ENCODE measurements at regions not wholly inside any gene's neighbourhood (a gene's known extent, or its start where the extent isn't known, plus 50 kb on each side); places are given as distances from the start of the nearest gene placed in this dataset.

GRCh38 chr13:103288114-103288513, 221.9 kb upstream of the SLC10A2 start:
- no peaks in the 10 kb centered on the region for H3K36me3 ChIP-seq (ENCODE audit: low read depth, low read length)
- no peaks in the 10 kb centered on the region for H3K9me2 ChIP-seq (replicated peaks; ENCODE audit: low read length)
- peak overlapping the region; percentile 90 for H3K27ac ChIP-seq (ENCODE audit: low read length)
- ChIA-PET CTCF (no interaction called here), POLR2A (ENCODE audit: unreplicated experiment) (no interaction called here)
- no peak for DNase-seq
- no TSS peak for BruUV-seq (replicated peaks)
- peak overlapping the region; percentile 56 for H2AFZ ChIP-seq (ENCODE audit: low read length)
- H3K79me2 ChIP-seq (ENCODE audit: low read length): no peaks in the 10 kb centered on the region
- H3K9ac ChIP-seq (ENCODE audit: low read length): peak overlapping the region; percentile 57
- H3K4me2 ChIP-seq (ENCODE audit: low read length): peak overlapping the region; percentile 27; the same call in 1 of the 2 replicates
- no peak overlapping the region for H3K4me3 ChIP-seq (ENCODE audit: low read length)
- no peaks in the 10 kb centered on the region for H3K9me3 ChIP-seq (ENCODE audit: low read length)
- H4K20me1 ChIP-seq (ENCODE audit: low read length): no peaks in the 10 kb centered on the region
- peak; percentile 43; the same call in 1 of the 2 replicates for ATAC-seq
- intact Hi-C loops (cut with micrococcal nuclease): no loop called here
- H3K27me3 ChIP-seq (ENCODE audit: low read length): no peaks in the 10 kb centered on the region
- no peaks in the 10 kb centered on the region for H3F3A ChIP-seq (ENCODE audit: low read length, unreplicated experiment)
- peaks cover 19% of the 10 kb centered on the region for H3K4me1 ChIP-seq (ENCODE audit: insufficient read depth, low read length)
- no peak for TF ChIP-seq EZH2 (IDR thresholded peaks at IDR 0.05; ENCODE audit: low read length, unreplicated experiment)
- TF ChIP-seq EZH2phosphoT487 (IDR thresholded peaks at IDR 0.05; ENCODE audit: borderline replicate concordance, low read length): no peak
- TF ChIP-seq CTCF (conservative IDR thresholded peaks at IDR 0.05; ENCODE audit: low read depth, low read length): no peak

DNA sequence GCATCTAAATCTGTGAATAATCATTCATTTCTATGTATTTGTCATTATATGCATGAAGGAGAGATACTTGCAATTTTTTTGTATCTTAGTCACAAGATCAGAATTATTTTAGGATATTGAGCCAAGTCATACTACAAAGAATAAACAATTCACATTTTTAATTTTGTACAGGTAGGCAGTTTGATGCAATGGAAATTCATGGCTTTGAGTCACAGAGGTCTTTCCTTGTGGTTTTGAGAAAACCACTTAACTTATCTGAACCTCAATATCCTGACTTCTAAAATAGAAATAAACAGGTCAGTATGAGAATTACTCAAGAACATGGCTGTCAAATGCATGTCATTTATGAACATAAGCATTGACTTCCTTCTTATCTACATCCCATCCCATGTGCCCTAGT, 221.4 kb upstream of the SLC10A2 start:
- Histone ChIP-seq H3K9me3 (ENCODE audit: low read length) (no peaks in the 10 kb centered on the region), H3K9ac (ENCODE audit: low read length) (peak overlapping the region; percentile 57), H3K79me2 (ENCODE audit: low read length) (no peaks in the 10 kb centered on the region), H3K27me3 (ENCODE audit: low read length) (no peaks in the 10 kb centered on the region), H3K4me3 (ENCODE audit: low read length) (no peak overlapping the region), H2AFZ (ENCODE audit: low read length) (peak overlapping the region; percentile 56; the same call in 1 of the 2 replicates), H3K4me2 (ENCODE audit: low read length) (peak overlapping the region; percentile 27; the same call in 1 of the 2 replicates), H3K9me2 (replicated peaks; ENCODE audit: low read length) (no peaks in the 10 kb centered on the region), H3F3A (ENCODE audit: low read length, unreplicated experiment) (no peaks in the 10 kb centered on the region), H4K20me1 (ENCODE audit: low read length) (no peaks in the 10 kb centered on the region), H3K36me3 (ENCODE audit: low read depth, low read length) (no peaks in the 10 kb centered on the region), H3K4me1 (ENCODE audit: insufficient read depth, low read length) (peaks cover 21% of the 10 kb centered on the region), H3K27ac (ENCODE audit: low read length) (peak overlapping the region; percentile 90)
- TF ChIP-seq EZH2phosphoT487 (IDR thresholded peaks at IDR 0.05; ENCODE audit: borderline replicate concordance, low read length): no peak
- no peak for TF ChIP-seq CTCF (conservative IDR thresholded peaks at IDR 0.05; ENCODE audit: low read depth, low read length)
- TF ChIP-seq EZH2 (IDR thresholded peaks at IDR 0.05; ENCODE audit: low read length, unreplicated experiment): no peak
- intact Hi-C loops (cut with micrococcal nuclease): no loop called here
- peak; percentile 70 for DNase-seq
- POLR2A ChIA-PET (ENCODE audit: unreplicated experiment): interaction anchor here (0.7 kb wide), 1 partner anchor 63 kb away, joined by 3 read pairs; no protein-coding TSS in a partner anchor
- ATAC-seq: peak; percentile 63
- CTCF ChIA-PET: no interaction called here
- no TSS peak for BruUV-seq (replicated peaks)

DNA sequence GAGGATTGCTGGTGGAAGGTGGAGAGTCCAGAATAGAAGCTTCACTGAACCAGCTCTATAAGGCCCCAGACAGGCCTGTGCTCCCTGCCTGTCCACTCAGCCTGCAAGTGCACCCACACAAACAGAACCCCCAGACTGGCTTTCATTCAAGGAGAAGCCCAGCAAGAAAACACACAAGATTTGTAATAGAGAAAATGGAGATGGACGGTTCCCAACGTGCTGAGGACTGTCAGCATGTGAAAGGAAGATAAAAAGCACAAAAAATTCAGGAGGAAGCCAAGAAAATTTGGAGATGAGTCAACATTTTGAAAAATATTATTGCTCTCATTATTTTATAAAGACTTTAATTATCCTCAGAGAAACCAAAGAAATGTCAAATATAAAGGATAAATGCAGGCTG, 218.2 kb upstream of the SLC10A2 start:
- H3K4me2 ChIP-seq (ENCODE audit: low read length): no peak overlapping the region
- H4K20me1 ChIP-seq (ENCODE audit: low read length): no peaks in the 10 kb centered on the region
- H3K27me3 ChIP-seq (ENCODE audit: low read length): no peaks in the 10 kb centered on the region
- H2AFZ ChIP-seq (ENCODE audit: low read length): no peak overlapping the region
- BruUV-seq (replicated peaks): no TSS peak
- H3K36me3 ChIP-seq (ENCODE audit: low read depth, low read length): no peaks in the 10 kb centered on the region
- peaks cover 28% of the 10 kb centered on the region for H3K4me1 ChIP-seq (ENCODE audit: insufficient read depth, low read length)
- intact Hi-C loops (cut with micrococcal nuclease): no loop called here
- H3K9ac ChIP-seq (ENCODE audit: low read length): peak overlapping the region; percentile 78; the same call in 1 of the 2 replicates
- ATAC-seq: no peak
- H3K27ac ChIP-seq (ENCODE audit: low read length): peak overlapping the region; percentile 97; the same call in 1 of the 2 replicates
- no peaks in the 10 kb centered on the region for H3K79me2 ChIP-seq (ENCODE audit: low read length)
- no peak overlapping the region for H3K4me3 ChIP-seq (ENCODE audit: low read length)
- H3K9me2 ChIP-seq (replicated peaks; ENCODE audit: low read length): no peaks in the 10 kb centered on the region
- no peak for TF ChIP-seq EZH2 (IDR thresholded peaks at IDR 0.05; ENCODE audit: low read length, unreplicated experiment)
- TF ChIP-seq CTCF (conservative IDR thresholded peaks at IDR 0.05; ENCODE audit: low read depth, low read length): no peak
- no peak for TF ChIP-seq EZH2phosphoT487 (IDR thresholded peaks at IDR 0.05; ENCODE audit: borderline replicate concordance, low read length)
- DNase-seq: no peak
- ChIA-PET POLR2A (ENCODE audit: unreplicated experiment) (no interaction called here), CTCF (no interaction called here)
- no peaks in the 10 kb centered on the region for H3K9me3 ChIP-seq (ENCODE audit: low read length)
- H3F3A ChIP-seq (ENCODE audit: low read length, unreplicated experiment): no peaks in the 10 kb centered on the region
